GM12878 (cell line): ENCODE measurements at regions not wholly inside any gene's neighbourhood (a gene's known extent, or its start where the extent isn't known, plus 50 kb on each side); places are given as distances from the start of the nearest gene placed in this dataset.

ENCODE experiments used
- ATAC-seq: fragments of 200-7000 bp; cut with Tn5 transposase; 3 replicates; pipeline ENCODE4 v1.9.1; 2020; ENCODE audit warnings: mild to moderate bottlenecking, moderate library complexity
- BruUV-seq: library from RNA; stranded (reverse); fragments of 400-500 nt; replicated peaks from 2 replicates; lab custom pipeline; 2021; lab: Mats Ljungman, UMichigan
- CTCF ChIA-PET: fragments of 300-600 bp; sonication (Branson Sonifier 250); formaldehyde crosslinking; extraction: SDS; loops from one replicate; lab custom pipeline; 2021; ENCODE audit warnings: inconsistent platforms; lab: Yijun Ruan, JAX
- POLR2A ChIA-PET: fragments of 350-600 bp; formaldehyde crosslinking; extraction: SDS; loops from one replicate; lab custom pipeline; 2021; ENCODE audit warnings: inconsistent platforms; lab: Charles Lee
- RAD21 ChIA-PET: fragments of 300-600 bp; sonication (Branson Sonifier 250); formaldehyde crosslinking; loops from one replicate; lab custom pipeline; 2023; ENCODE audit warnings: antibody characterized with exemption; ENCODE audit not compliant: unreplicated experiment; lab: Charles Lee
- SMC1A ChIA-PET: fragments of 300-600 bp; sonication (Branson Sonifier 250); formaldehyde crosslinking; loops from one replicate; lab custom pipeline; 2023; ENCODE audit not compliant: unreplicated experiment, uncharacterized antibody; lab: Charles Lee
- DNase-seq: peaks from one replicate; pipeline ENCODE4 v3.0.0-alpha.2; 2011; ENCODE audit warnings: low read depth, low spot score
- FAIRE-seq: peaks from 3 replicates; lab custom pipeline; 2011; peaks lifted over from hg19 to GRCh38; lab: Jason Lieb, UNC
- H2AFZ ChIP-seq: 2 replicates; pipeline ENCODE4 v1.6.0; 2011; ENCODE audit warnings: low read depth, low read length, control low read depth; ENCODE audit not compliant: control insufficient read depth
- H3K27ac ChIP-seq: 2 replicates; pipeline ENCODE4 v1.5.1; 2011; ENCODE audit warnings: control low read depth; ENCODE audit not compliant: control insufficient read depth, insufficient read depth
- H3K27me3 ChIP-seq, 2 experiments: replicated peaks in 1 of 2; 2 replicates each; pipeline versions ENCODE4 v1.6.0 to v1.6.1; 2011; ENCODE audit warnings: low read length in 1 of 2; ENCODE audit not compliant: control insufficient read depth in 2 of 2, insufficient read depth in 2 of 2
- H3K36me3 ChIP-seq, 2 experiments: 2 replicates each; pipeline ENCODE4 v1.5.1; 2011; ENCODE audit warnings: low read length in 1 of 2; ENCODE audit not compliant: control insufficient read depth in 2 of 2, insufficient read depth in 2 of 2
- H3K4me1 ChIP-seq: 2 replicates; pipeline ENCODE4 v1.6.1; 2011; ENCODE audit warnings: mild to moderate bottlenecking, low read length, moderate library complexity, mixed read lengths; ENCODE audit not compliant: control insufficient read depth, insufficient read depth
- H3K4me2 ChIP-seq: 2 replicates; pipeline ENCODE4 v1.6.0; 2011; ENCODE audit warnings: control low read depth; ENCODE audit not compliant: control insufficient read depth, insufficient read depth
- H3K4me3 ChIP-seq: fragments of 200-600 bp; sonication (generic); 2 replicates; pipeline ENCODE4 v1.5.1; 2016
- H3K79me2 ChIP-seq: 2 replicates; pipeline ENCODE4 v1.6.0; 2011; ENCODE audit warnings: low read length; ENCODE audit not compliant: control insufficient read depth, insufficient read depth
- H3K9ac ChIP-seq: 2 replicates; pipeline ENCODE4 v1.8.0; 2011; ENCODE audit warnings: low read length, control low read depth, mixed read lengths; ENCODE audit not compliant: control insufficient read depth, insufficient read depth
- H3K9me3 ChIP-seq: replicated peaks from 3 replicates; pipeline ENCODE4 v1.5.1; 2011; ENCODE audit warnings: mild to moderate bottlenecking, low read length; ENCODE audit not compliant: control insufficient read depth, insufficient read depth
- H4K20me1 ChIP-seq: 2 replicates; pipeline ENCODE4 v1.6.0; 2011; ENCODE audit not compliant: control insufficient read depth, insufficient read depth
- ATF2 ChIP-seq: IDR thresholded peaks from 2 replicates; pipeline ENCODE4 v1.6.1; 2012; ENCODE audit warnings: low read length, inconsistent platforms
- BMI1 ChIP-seq: fragments of 450-650 bp; IDR thresholded peaks from 2 replicates; pipeline ENCODE4 v1.6.1; 2016; ENCODE audit warnings: mild to moderate bottlenecking, moderate library complexity, borderline replicate concordance
- CBX5 ChIP-seq: sonication (generic); IDR thresholded peaks from 2 replicates; pipeline ENCODE4 v1.6.1; 2016; ENCODE audit warnings: low read depth, moderate library complexity, mild to moderate bottlenecking, inconsistent platforms
- CREM ChIP-seq: IDR thresholded peaks from 2 replicates; pipeline ENCODE4 v1.6.1; 2014; ENCODE audit warnings: antibody characterized with exemption, low read depth
- CUX1 ChIP-seq: IDR thresholded peaks from 2 replicates; pipeline ENCODE4 v1.6.1; 2012; ENCODE audit warnings: improper control_type of control experiment, low read depth, low read length; ENCODE audit not compliant: insufficient replicate concordance
- EGR1 ChIP-seq, 2 experiments: IDR thresholded peaks; 1 replicate in 1 of 2; 2 replicates in 1 of 2; pipeline ENCODE4 v1.6.1; 2011 to 2012; ENCODE audit warnings: low read depth in 2 of 2, low read length in 2 of 2, borderline replicate concordance in 1 of 2, mild to moderate bottlenecking in 1 of 2, moderate library complexity in 1 of 2
- FOS ChIP-seq: IDR thresholded peaks from 3 replicates; pipeline ENCODE4 v1.6.1; 2011; ENCODE audit warnings: borderline replicate concordance; ENCODE audit not compliant: insufficient read length; ENCODE audit errors: extremely low read depth
- MEF2A ChIP-seq: IDR thresholded peaks from 2 replicates; pipeline ENCODE4 v1.6.1; 2011; ENCODE audit warnings: low read depth, mild to moderate bottlenecking, low read length, moderate library complexity; ENCODE audit not compliant: insufficient read depth
- NR2C1 ChIP-seq: fragments of 450-650 bp; IDR thresholded peaks from 2 replicates; pipeline ENCODE4 v1.6.1; 2017; ENCODE audit warnings: antibody characterized with exemption, mild to moderate bottlenecking, moderate library complexity
- PML ChIP-seq: IDR thresholded peaks from 2 replicates; pipeline ENCODE4 v1.6.1; 2012; ENCODE audit warnings: low read length, inconsistent platforms
- RCOR1 ChIP-seq: conservative IDR thresholded peaks from 2 replicates; pipeline ENCODE4 v1.6.1; 2012; ENCODE audit warnings: low read depth, low read length, improper control_type of control experiment
- SIX5 ChIP-seq: IDR thresholded peaks from 2 replicates; pipeline ENCODE4 v1.6.1; 2011; ENCODE audit warnings: mild to moderate bottlenecking, low read depth, low read length, moderate library complexity; ENCODE audit not compliant: severe bottlenecking
- SRF ChIP-seq, 2 experiments: IDR thresholded peaks; 2 replicates each; pipeline ENCODE4 v1.6.1; 2011; ENCODE audit warnings: low read depth in 2 of 2, low read length in 2 of 2, mild to moderate bottlenecking in 1 of 2, moderate library complexity in 1 of 2
- TCF12 ChIP-seq: IDR thresholded peaks from 2 replicates; pipeline ENCODE4 v1.6.1; 2011; ENCODE audit warnings: low read depth, mild to moderate bottlenecking, low read length
- YBX1 ChIP-seq: fragments of 450-650 bp; IDR thresholded peaks from 2 replicates; pipeline ENCODE4 v1.6.1; 2016; ENCODE audit warnings: antibody characterized with exemption
- ZBED1 ChIP-seq: IDR thresholded peaks from 2 replicates; pipeline ENCODE4 v1.6.1; 2016; ENCODE audit warnings: borderline replicate concordance
- ZNF622 ChIP-seq: fragments of 450-650 bp; IDR thresholded peaks from 2 replicates; pipeline ENCODE4 v1.6.1; 2017; ENCODE audit warnings: mild to moderate bottlenecking, inconsistent platforms
- WGBS: methylation state at CpG from one replicate; pipeline ENCODE4 v1.1.6; 2016; ENCODE audit warnings: low lambda C conversion rate; ENCODE audit not compliant: insufficient replicate concordance, insufficient coverage; ENCODE audit errors: missing lambda C conversion rate; 5-methylcytosine and 5-hydroxymethylcytosine counted together
- in situ Hi-C: fragments of 300-500 bp; cut with MboI; formaldehyde crosslinking; loops from 9 replicates; pipeline ENCODE4 v1.14.3; 2018; ENCODE audit warnings: mixed read lengths
- intact Hi-C: fragments of 100-400 bp; cut with micrococcal nuclease; formaldehyde crosslinking; loops from one replicate; pipeline ENCODE4 v1.14.2; 2022; ENCODE audit not compliant: unreplicated experiment
- TF ChIP-seq, protein P1 (sequence below): fragments of 450-650 bp; IDR thresholded peaks from 2 replicates; pipeline ENCODE4 v1.6.1; 2017; ENCODE audit warnings: borderline replicate concordance

DNA sequence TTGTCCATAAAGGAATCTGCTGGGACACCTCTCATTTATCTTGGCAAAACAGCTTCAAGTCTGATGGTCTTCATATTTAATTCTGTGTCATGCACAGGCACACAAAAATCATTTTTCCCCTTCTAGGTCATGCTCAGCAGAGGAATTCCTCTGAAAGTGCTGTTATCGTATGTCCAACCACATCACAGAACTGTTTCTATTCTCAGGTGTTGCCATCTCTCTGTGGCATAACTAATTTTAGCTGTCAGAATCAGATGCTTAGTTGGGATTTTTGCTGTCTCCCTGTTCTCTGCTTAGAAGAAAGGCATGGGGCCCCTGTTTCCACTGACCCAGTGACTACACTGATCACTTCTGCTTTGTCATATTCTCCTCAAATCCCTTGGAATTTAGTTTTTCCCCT is 608.0 kb upstream of the EPHA7 start (continued):
- no peak for TF ChIP-seq CBX5

- Histone ChIP-seq H3K36me3 (no peaks in the 10 kb centered on the region), H3K9me3 (no peaks in the 10 kb centered on the region), H4K20me1 (no peaks in the 10 kb centered on the region), H3K27me3 (no peaks in the 10 kb centered on the region), H2AFZ (no peak overlapping the region), H3K4me2 (no peak overlapping the region), H3K27ac (no peak overlapping the region), H3K79me2 (no peaks in the 10 kb centered on the region), H3K4me1 (no peaks in the 10 kb centered on the region), H3K4me3 (no peak overlapping the region), H3K9ac (no peak overlapping the region)
- intact Hi-C loops (no loop called here), in situ Hi-C loops (no loop called here)
- RAD21 ChIA-PET: no interaction called here
- DNase-seq (no peak), FAIRE-seq (no peak), ATAC-seq (peak; percentile 68)
- POLR2A ChIA-PET: no interaction called here
- CTCF ChIA-PET: no interaction called here
- no TSS peak for BruUV-seq
- SMC1A ChIA-PET: no interaction called here
- WGBS: 7% methylated on average over 8 of the region's 8 CpGs
- TF ChIP-seq NR2C1 (no peak), SRF (IDR thresholded peaks at IDR 0.05; ENCODE audit: low read depth in 2 of 2, low read length in 2 of 2) (no peak), YBX1 (no peak), ZBED1 (no peak), ATF2 (no peak), RCOR1 (no peak), CREM (no peak), SIX5 (no peak), CUX1 (no peak), PML (no peak), TCF12 (no peak), EGR1 (IDR thresholded peaks at IDR 0.05; ENCODE audit: borderline replicate concordance in 1 of 2, low read depth in 2 of 2, low read length in 2 of 2) (no peak), FOS (no peak), MEF2A (no peak), BMI1 (no peak), ZNF622 (no peak)
- TF ChIP-seq, protein P1, sequence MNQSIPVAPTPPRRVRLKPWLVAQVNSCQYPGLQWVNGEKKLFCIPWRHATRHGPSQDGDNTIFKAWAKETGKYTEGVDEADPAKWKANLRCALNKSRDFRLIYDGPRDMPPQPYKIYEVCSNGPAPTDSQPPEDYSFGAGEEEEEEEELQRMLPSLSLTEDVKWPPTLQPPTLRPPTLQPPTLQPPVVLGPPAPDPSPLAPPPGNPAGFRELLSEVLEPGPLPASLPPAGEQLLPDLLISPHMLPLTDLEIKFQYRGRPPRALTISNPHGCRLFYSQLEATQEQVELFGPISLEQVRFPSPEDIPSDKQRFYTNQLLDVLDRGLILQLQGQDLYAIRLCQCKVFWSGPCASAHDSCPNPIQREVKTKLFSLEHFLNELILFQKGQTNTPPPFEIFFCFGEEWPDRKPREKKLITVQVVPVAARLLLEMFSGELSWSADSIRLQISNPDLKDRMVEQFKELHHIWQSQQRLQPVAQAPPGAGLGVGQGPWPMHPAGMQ: no peak
Measured at GRCh38 chr6:94026575-94026974, 607.2 kb upstream of the EPHA7 start.
